Retina (tissue), 1 donor: ENCODE measurements at regions not wholly inside any gene's neighbourhood (a gene's known extent, or its start where the extent isn't known, plus 50 kb on each side); places are given as distances from the start of the nearest gene placed in this dataset.

ENCODE experiments used
- DNase-seq: peaks from one replicate; pipeline ENCODE4 v3.0.0-alpha.2; 2016

DNA sequence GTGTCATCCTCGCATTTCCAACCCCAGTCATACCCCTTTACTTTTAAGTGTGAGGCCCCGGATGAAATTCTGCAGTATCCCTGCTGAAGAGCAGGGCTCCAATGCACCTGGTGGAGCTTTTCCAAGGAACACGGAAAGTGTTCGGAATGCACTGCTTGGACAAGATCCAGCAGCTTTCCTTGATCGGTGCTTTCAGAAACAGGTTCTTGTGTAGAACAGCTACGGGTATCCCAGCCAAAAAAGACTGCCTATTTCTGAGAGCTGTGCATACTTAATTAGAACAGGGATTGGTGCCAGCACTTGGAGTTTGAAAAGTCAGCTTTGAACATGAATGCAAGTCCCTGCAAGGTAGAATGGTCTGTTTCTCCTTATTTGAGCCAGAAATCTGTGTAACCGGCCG is 87.2 kb upstream of the C1QTNF9B start:
- no peak for DNase-seq

DNA sequence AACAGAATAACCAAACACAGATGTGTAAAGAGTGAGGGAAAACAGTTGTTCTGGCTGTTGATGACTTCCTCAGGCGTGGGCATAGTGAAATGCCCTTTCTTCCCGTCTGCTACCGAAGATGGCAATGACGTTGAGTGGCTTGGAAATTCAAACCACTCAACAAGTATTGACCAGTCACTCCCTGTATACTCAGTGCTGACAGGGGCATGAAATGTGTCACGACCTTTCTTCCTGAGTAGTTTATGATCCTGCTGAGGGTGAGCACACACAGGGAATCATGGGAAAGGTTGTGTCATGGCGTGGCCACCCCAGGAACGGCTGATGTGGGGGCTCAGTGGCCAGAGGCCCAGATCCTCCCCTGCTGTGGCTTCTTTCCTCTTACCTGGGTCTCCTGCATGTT is 87.8 kb upstream of the C1QTNF9B start:
- DNase-seq, result no peak

DNA sequence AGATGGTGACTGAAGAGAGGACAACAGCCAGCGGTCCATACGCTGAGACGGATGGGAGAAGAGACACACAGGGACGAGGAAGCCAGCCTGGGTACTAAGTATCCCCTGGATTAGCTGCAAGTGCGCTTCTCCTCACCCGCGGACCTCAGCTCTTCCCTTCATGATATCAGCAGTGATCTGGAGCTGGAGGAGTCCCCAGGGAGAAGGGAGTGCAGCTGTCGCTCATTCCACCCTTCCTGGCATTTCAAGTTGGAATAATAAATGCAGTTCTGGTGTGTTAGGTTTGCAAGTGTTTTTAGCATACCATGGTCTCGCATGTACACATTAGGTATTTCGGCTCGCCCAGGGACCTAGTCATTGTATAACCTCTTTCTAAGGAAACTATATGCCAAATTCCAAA is 88.5 kb upstream of the C1QTNF9B start:
- no peak for DNase-seq

DNA sequence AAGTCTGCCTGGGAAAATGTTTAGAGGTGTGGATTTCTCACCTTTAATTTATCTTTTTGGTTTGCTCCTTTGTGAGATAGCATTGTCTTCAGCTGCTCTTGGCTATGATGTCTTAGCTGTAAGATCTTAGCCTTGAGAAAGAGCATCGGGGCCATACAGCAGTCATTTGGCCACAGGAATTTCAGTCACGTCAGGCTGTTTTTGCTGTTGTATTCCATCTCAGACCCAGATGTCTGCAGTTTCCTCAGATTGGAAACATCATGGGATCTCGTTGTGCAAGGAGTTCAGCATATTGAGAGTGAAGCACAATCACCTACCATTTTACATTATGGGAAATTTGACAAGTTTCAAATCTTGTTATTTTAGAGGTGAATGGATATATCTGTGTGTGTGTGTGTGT is 89.3 kb upstream of the C1QTNF9B start:
- DNase-seq, result no peak

DNA sequence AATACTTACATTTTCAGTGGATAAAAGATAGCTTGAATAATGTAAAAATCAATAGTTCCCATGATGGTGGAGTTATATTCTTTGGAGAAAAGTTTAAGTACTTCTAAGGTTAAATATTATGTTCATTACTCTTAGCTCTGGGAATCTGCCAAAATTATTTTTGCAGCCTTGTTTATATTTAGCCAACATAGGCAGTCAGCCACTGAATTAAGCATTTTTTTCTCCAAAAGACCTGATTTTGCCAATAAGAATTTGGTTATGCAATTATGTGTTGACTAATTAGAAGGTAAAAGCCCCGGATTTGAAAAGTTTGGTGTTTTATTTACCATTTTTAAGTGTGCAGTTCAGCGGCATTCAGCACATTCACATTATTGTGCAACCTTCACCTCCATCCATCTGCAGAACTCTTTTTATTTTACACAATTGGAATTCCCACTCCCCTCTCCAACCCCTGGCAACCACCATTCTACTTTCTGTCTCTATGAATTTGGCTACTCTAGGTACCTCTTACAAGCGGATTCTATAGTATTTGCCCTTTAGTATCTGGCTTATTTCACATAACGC is 90.1 kb upstream of the C1QTNF9B start:
- no peak for DNase-seq

DNA sequence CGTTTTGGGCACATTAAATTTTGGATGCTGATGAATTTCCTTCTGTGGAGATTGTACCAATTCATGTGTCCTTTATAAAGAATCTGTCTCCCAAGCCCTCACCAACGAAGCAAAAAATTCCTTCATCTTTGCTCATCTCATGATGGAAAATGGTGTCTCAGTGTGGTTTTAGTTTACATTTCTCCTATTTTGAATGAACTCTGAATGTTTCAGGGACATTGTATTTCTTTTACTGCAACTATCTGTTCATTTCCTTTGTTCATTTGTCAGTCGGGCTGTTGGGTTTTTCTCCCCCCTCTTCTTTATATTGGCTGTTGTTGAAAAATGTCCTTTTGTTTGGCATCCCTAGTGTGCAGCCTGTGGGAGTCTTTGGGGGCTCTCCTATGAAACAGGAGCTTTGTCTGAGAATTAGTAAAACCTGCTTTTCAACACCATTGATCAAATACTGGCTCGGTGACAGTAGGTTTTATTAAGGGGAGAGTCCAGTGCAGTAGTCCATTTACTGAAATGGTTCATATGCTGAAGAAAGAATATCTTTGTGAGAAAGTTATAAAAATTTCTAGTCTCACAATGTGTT is 91.3 kb upstream of the C1QTNF9B start:
- DNase-seq, result no peak

DNA sequence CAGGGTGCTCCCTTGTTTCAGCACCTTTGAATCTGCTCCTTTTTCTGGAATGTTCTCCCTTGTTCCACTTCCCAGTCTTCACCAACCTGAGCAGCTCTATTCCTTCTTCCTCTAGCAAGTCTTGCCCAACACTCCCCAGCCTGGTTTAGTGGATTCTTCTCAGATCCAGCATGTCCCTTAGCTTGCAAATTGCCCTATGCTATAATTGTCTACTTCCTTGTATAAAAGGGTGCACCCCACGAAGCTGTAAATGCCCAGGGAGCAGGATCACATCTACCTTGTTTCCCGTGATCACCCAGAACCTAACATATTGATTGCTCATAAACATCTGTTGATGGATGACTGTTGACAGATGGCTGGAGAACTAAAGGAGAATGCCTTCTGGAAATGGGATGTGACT is 93.2 kb upstream of the C1QTNF9B start:
- DNase-seq, result no peak

DNA sequence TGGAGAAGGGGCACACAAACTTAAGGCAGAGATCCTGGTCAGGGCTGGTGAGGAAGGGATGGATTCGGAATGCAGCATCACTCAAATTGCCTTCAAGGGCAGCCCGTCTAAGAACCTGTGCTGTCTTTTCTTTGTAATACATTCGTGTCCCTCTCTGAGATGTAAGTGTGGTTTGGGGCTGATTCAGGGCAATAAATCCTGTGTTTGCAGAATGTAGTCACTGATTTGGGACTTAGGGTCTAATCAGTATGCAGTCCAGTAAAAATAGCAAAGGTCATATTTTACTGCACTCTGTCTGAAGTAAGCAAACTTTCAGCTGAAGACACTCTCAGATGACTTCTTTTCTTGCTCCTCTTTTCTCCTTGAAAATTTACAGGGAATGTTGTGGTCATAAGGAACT is 93.8 kb upstream of the C1QTNF9B start:
- DNase-seq, result no peak

DNA sequence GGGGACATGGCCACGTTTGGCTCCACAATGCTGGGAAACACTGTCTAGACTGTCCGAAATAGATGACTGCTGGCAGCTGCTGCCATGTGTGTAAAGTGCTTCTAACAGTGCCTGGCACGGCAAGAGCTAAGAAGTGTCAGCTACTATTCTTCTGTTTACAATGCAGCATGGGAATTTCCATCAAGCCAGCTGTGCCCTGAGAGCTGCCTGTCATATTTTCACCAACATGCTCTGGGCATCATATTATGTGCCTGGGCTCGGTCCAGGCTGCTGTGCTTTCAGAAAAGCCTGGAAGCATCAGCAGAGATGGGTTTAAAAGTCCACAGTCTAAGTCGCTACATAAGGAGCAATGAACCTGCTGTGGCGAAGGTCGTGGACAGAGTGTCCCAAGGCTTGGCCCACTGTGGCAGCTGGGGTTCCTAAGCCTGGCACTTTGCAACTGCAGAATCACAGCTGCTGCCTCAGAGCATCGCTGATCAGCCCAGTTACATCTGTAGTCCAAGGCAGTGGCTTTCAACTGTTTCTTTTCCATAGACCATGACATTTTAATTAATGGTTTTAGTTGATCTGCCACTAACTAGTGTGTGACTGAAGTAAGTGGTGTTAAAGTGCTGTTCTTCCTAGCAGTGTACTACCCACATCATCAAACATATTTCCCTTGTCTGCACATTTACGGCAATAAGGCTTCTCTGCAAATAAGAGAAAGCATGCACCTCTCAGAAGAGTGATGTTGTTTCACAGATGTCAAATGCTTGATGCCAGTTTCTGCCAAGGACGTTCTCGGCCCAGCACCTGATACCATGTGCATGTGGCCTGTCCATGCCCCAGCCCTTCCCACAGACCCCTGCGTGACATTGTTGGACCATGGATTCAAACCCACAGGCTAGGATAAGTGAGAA is 95.7 kb upstream of the C1QTNF9B start:
- DNase-seq, result no peak

DNA sequence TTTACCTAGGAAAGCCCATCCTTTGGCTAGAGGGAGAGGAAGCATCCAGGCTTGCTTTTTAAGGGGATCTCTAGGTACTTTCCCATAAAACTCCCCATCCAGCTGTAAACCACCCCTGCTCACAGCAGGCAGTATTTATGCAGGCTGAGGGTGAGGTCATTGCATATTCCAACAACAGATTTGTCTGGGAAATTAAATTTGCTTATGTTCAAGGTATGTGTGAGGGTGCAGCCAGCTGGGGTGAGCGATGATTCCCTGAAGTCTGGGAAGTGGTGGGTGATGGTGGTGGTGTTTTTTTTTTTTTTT is 96.3 kb upstream of the C1QTNF9B start:
- no peak for DNase-seq

DNA sequence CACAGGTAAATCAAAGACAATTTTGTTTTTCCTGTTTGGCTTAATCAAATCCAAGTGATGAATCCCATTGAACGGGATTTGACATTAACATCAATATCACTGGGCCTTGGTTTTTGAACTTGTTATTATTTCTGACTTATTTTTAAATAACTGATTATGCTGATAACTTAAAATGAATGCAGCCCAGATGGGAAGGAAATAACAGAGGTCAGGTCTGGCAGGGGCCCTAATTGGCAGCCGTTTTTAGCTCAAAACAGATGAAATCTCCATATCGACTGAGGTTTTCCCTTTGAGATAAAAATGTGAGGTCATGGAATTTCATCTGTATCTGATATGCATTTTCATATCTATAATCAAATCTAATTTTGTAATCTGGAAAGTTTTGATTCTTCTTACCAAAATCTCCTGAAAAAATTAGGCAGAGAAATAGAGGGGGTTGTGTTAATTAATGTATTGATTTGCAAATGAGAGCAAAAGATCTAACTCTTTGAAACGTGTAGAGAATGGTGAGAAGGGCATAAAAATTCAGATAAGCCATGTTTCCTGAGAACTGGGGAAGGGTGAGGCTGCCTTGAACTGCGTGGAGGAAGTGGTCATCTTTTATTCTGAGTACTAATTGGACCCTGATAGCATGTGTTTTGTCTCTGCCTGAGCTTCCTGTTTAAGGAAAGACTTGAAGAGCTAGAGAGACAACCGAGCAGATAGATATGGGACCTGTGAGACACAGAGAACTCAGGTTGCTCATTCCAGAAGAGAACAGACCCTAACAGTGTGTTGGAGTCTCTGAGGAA is 98.2 kb upstream of the C1QTNF9B start:
- DNase-seq, result no peak

DNA sequence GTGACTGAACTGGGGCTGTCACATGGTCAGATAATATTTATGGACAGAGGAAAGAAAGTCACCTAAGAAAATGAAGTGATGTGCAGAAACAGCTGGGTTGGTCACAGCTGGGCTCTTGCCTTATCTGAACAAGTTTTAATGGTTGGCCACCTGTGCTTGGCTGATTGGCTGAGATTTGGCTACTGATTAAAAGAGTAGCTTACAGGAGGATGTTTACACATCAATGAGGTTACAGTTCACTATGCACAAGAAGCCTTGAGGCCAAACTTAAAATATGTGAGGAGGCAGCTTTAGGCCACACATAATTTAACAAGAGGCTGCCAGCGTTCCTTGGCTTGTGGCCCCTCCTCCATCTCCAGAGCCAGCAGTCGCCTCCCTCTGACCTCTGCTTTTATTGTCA is 99.2 kb upstream of the C1QTNF9B start:
- DNase-seq, result no peak

DNA sequence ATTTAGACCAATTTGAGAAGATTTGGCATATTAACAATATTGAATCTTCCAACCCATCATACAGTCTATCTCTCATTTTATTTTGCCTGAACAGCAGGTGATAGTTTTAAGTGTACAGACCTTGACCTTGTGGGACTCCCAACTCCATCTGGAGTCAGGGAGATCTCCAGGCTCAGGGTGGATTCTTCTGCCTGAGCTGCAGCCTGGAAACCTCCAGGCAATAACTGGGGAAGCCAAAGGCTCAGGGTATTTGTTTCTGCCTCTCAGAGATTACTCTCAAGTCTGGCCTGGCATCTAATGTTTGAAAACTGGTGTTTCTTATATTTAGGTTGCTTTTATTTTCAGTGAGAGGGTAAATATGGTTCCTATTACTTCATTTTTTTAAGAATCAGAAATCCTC is 102.1 kb upstream of the C1QTNF9B start:
- no peak for DNase-seq

DNA sequence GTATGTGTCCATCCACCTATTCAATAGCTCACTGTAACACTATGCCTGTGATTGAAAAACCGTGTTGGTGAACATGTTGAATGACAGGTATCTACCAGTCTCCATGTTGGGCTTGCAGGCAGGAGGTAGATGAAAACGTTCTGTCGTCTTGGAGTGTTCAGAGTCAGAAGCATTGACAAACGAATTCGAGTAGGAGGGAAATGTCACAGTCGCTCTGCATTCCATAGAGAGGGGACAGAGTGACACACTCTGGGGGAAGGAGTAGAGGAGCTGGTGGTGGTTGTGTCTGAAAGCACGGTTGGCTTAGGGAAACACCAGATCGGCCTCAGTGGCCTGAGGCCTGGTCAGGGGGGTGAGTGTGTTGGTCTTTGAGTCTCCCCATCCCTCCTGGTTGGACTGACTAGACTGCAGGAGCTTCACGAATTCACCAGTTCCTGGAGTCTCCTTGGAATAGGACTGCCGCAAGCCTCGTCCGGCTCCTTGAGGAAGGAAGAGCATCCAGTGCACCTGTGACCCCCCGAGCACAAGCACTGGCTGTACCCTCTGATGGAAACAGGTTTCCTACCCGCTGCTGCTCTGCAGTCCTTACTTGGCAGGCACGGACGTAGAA is 105.0 kb upstream of the C1QTNF9B start:
- DNase-seq, result no peak

DNA sequence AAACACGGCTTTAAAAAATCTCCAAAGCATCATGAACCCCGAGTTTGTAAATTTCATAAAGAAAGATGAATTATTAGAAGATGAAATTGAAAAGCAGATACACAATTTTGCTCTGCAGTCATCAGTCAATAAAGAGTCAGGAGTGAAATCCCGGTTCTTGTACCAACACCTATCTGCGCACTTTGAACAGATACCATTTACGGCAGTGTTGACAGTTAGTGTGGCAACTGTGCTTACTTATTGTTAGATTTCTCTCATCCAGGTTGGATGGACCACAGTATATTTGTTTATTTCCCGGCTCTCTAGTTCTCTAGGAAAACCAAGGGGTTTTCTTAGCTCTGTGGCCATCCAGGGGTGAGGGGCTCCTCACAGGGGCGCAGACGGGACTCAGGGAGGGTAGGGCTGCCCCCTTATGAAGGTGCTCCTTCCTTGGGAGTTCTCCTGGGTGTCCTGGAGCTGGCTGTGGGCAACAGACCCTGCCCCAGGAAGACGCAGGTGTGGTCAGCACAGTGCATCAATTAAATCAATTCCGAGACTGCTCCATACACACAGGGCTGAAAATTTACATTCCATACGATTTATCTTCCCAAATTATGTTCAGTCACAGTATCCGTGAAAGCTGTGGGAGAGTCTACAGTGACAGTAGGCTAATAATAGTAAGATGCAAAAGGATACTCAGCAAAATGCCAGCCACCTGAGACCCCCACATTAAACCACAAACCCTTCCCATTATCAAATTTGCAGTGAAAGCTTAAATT is 107.0 kb upstream of the C1QTNF9B start:
- no peak for DNase-seq

DNA sequence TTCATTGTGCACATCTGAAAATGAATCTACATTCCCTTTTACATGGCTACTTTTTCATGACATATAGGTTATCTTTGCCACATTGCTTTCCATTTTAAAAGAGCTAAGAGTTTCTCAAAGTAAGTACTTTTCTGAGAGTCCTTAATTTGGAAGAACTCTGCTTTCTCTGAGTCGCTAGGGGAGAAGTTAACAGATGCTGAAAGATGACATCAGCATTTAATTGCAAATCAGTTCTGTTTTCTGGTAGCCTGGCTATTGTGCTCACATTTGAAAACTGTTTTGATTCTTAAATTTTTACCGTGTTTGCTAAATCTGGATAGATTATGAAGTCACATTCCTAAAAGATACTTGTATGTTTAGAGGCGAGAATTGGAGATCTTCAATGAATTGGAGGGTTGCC is 107.7 kb upstream of the C1QTNF9B start:
- DNase-seq, result no peak

DNA sequence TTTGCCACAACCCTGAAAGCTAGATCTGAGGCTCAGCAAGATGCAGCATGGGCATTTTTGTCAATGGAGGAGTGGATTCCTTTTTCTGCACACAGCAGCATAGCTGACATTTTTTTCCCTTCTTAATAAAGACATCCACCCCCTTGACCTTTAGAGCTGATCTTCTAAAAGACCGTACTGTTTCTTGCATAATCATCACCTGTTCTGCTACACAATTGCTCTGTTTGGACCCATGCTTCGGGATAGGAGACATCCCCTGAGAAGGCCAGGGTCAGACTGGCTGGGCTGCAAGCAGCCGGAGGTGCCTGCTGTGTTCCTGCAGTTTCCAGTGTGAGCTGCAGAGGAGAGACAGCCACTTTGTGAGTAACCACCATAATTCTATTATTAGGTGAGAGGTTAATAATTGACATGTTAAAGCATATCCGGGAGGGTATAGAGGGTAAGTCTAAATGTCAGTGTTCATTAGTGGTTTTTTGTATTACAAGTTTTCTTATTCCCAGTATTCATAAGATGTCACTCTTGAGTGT is 108.5 kb upstream of the C1QTNF9B start:
- DNase-seq, result no peak

DNA sequence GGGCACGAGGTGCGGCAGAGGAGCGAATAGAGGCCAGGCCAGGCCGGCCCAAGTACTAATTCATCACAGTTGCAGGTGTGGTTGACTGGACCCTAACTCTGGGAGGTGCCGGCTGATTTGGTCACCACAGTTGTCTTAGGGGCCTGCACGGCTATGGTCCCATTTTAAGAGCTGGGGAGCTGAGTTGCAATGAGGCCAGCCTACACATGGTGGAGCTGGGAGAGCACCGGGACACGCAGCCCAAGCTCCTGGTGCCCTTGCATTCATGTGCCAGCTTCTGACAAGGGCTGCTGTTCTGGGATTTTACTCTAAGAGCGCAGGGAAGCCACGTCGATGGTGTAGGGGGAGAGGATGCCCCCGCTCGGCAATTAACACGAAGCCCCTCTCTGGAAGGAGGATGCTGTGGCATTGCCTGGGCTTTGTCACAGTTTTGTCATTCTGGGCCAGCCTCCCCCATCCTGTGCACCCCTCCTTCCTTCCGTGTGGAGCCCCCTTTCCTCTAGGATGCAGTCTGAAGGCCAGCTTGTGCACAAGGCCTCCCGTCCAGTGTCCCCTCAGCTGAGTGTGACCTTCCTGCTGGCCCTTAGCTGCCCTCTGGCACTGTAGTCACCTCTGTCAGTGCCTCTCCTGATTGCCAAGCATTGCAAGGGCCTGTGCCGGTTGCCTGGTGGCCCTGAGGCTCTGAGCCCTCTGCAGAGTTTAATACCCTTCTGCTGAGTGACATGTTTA is 109.4 kb upstream of the C1QTNF9B start:
- DNase-seq, result no peak

DNA sequence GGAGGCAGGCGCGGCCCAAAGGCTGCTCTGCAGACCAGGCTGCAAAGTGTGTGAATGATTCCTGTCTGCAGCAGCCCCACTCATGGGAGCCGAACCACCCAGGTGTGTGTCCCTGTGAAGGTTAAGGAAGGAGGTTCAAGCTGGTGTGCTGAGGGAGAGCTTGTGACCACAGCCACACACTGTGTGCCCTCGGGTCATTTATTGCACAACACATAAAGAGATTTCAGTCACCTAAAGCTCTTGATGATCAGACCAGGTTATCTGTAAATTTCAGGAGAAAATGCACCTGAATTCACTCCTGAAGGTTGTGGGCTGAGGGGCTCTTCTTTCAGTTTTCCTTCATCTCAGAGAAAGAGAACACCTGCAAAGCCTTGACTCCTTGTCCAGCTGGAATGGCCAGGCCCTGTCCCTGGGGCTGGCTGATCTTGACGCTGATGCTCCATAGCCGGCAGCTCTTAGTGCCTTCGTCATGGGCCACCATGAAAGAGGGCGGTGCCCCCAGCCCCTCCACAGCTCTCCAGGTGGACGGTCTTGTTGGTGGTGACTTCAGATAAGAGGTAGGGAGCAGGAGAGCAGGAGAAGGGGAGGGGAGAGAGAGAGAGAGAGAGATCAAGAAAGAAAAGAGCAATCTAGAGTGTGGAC is 110.8 kb upstream of the C1QTNF9B start:
- DNase-seq, result no peak

DNA sequence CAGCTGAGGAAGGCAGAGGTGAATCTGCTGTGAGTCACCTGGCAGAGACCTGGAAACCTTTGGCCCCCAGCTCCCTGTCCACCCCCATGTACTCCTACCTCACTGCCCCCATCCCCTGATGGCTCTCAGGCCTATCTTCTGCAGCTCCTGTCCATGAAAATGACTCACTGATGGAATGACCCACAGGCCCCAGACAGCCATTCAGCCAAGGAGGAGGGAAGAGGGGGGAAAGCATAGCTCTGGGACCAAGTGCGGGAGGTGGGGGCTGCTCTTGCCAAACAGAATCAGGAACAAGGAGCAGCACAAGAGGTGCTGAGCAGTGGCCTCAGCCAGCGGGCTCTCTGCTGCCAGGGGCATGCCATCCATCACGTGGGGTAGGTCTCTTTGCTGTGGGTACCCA is 111.4 kb upstream of the C1QTNF9B start:
- no peak for DNase-seq

DNA sequence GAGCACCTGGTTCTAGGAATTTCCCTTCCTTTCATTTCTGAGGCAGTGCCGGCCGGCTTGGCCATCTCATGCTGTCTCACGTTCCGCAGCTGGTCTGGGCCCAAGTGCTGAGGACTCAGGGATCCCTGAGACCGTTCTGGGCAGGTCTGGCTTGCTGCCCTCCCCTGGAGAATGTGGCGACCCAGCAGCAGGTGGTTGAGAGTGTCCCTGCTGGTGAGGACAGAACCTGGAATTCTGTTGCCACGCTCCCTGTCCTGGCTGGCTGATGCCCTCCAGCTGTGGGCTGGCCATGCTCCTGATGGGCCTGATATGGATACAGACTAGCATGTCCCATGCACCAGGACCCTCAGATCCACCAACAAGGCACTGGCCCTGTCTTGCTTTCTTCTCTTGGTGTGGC is 114.0 kb upstream of the C1QTNF9B start:
- no peak for DNase-seq
